Cerebellar nuclear complex (tissue), 1 donor: ENCODE measurements at regions not wholly inside any gene's neighbourhood (a gene's known extent, or its start where the extent isn't known, plus 50 kb on each side); places are given as distances from the start of the nearest gene placed in this dataset.
A peak's percentile ranks its signal among the peaks of the same experiment; 100 is the strongest.

Source experiments
- DNase-seq, 2 experiments: peaks; one replicate each; lab custom pipeline; 2025; lab: John Stamatoyannopoulos, UW

- no peak for DNase-seq
These were observed 116.5 kb upstream of the NAV2 start for GRCh38 chr11:19595840-19596751.

GRCh38 chr11:19595499-19595839 is 117.2 kb upstream of the NAV2 start:
- no peak for DNase-seq

GRCh38 chr11:19594326-19594725 is 118.3 kb upstream of the NAV2 start:
- DNase-seq = no peak

GRCh38 chr11:19592842-19593241 is 119.8 kb upstream of the NAV2 start:
- DNase-seq = no peak

- DNase-seq = no peak
These were observed 122.9 kb upstream of the NAV2 start for GRCh38 chr11:19589567-19590260.

- no peak for DNase-seq
These were observed 124.7 kb upstream of the NAV2 start for GRCh38 chr11:19587979-19588378.

- DNase-seq = no peak
These were observed 132.0 kb upstream of the NAV2 start for GRCh38 chr11:19580646-19581045.

- DNase-seq = no peak
These were observed 132.7 kb upstream of the NAV2 start for GRCh38 chr11:19579957-19580356.

- no peak for DNase-seq
These were observed 133.8 kb upstream of the NAV2 start for GRCh38 chr11:19578871-19579270.

- DNase-seq = peak in 1 of 2 experiments; percentile 44
These were observed 134.5 kb upstream of the NAV2 start for GRCh38 chr11:19577976-19578619.

GRCh38 chr11:19577391-19577975 is 135.2 kb upstream of the NAV2 start:
- peak in 1 of 2 experiments; percentile 23 for DNase-seq

GRCh38 chr11:19576903-19577302 is 135.7 kb upstream of the NAV2 start:
- no peak for DNase-seq

GRCh38 chr11:19576054-19576453 is 136.6 kb upstream of the NAV2 start:
- no peak for DNase-seq

- no peak for DNase-seq
These were observed 137.7 kb upstream of the NAV2 start for GRCh38 chr11:19574916-19575315.

- no peak for DNase-seq
These were observed 139.0 kb upstream of the NAV2 start for GRCh38 chr11:19573666-19574065.

- DNase-seq = peak in 1 of 2 experiments; percentile 49
These were observed 140.7 kb upstream of the NAV2 start for GRCh38 chr11:19571906-19572305.

- DNase-seq = no peak
These were observed 141.7 kb upstream of the NAV2 start for GRCh38 chr11:19570889-19571288.

- no peak for DNase-seq
These were observed 144.6 kb upstream of the NAV2 start for GRCh38 chr11:19567996-19568395.

- no peak for DNase-seq
These were observed 145.9 kb upstream of the NAV2 start for GRCh38 chr11:19566583-19567379.

- no peak for DNase-seq
These were observed 147.0 kb upstream of the NAV2 start for GRCh38 chr11:19565639-19566038.

- no peak for DNase-seq
These were observed 150.5 kb upstream of the NAV2 start for GRCh38 chr11:19562156-19562555.

GRCh38 chr11:19561011-19561410 is 151.6 kb upstream of the NAV2 start:
- no peak for DNase-seq
